Stimulated activated naive CD8-positive, alpha-beta T cell treated with anti-CD3 and anti-CD28 coated beads, Interleukin-15, Interleukin-2, amounts not matched to agents 100 U/mL and 50 U/mL, for 24 hours (primary cell): ENCODE measurements at regions not wholly inside any gene's neighbourhood (a gene's known extent, or its start where the extent isn't known, plus 50 kb on each side); places are given as distances from the start of the nearest gene placed in this dataset.

Experiments
- ATAC-seq: fragments of 150-1000 bp; cut with Tn5 transposase; one replicate; pipeline ENCODE4 v1.10.0; 2021
- DNase-seq: peaks from one replicate; pipeline ENCODE4 v3.0.0; 2021

DNA sequence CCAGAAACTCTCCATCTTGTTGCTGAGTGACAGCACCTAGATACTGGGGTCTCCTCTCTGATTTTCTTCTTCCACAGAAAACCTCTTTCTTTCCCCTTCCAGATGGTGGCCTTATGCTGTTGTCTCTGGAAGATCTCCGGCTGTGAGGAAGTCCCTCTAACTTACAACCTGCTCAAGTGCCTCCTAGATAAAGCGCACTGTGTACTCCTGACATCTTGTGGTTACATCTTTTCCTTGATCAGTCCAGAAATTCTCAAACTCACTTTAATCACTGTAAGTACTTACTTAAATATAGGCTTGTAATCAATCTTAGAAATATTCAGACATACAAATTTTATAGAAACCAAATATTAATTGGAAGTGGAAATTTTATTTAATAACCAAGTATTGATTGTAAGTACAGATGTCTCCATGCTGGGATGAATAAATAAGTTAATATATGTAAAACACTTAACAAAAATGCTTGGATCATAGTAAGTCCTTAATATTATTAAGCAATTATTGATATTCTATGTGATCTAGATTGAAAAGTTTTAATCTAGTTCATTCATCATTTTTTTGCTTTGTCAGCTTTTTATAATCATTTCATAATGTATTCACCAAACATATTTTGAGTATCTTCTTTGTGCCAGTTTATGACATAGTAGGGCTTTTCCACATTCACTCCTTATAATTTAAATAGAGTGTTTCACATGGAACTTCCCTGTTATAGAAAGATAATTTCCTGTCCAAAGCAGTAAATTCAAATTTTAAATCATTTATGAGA lies 1381.4 kb upstream of the CDH6 start:
- DNase-seq: no peak

DNA sequence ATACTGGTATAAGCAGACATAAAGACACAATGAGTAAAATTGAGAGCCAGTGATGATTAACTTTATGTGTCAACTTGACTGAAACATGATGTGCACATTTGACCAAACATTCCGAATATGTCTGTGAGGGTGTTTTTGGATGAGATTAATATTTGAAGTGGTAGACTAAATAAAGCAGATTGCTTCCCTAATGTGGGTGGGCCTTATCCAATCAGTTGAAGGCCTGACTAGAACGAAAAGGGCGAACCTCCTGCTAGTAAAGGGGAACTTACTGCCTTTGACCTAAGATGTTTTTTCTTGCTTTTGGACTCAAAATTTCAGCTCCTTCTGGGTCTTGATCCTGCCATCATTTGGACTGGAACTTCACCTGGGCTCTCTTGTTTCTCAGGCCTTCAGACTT lies 1387.7 kb upstream of the CDH6 start:
- DNase-seq (no peak), ATAC-seq (no peak)

More for the DNA sequence above, 1381.4 kb upstream of the CDH6 start:
- ATAC-seq: no peak

GRCh38 chr5:29800752-29801151 lies 1392.7 kb upstream of the CDH6 start:
- DNase-seq (no peak), ATAC-seq (no peak)

DNA sequence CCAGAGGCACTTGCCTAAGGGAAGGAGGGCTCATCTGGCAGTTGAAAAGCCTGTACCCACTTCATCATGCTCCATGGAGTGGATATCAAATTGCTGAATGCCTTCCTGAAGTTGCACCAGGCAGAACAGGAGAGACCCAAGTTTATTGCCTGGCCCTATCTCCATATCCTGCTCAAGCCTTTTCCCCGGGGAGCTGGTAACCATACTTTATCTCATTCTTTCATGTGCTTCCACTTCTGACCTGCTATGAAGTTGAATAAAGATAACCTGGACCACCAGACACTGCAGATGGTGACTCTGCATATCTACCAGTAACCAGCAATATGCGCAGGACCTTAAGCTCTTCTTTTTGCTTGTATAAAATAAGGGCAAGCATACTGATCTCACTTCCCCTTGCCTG lies 1397.5 kb upstream of the CDH6 start:
- no peak for ATAC-seq

GRCh38 chr5:29795096-29795652 lies 1398.3 kb upstream of the CDH6 start:
- DNase-seq: no peak
- no peak for ATAC-seq

More for the DNA sequence above, 1397.5 kb upstream of the CDH6 start:
- no peak for DNase-seq

DNA sequence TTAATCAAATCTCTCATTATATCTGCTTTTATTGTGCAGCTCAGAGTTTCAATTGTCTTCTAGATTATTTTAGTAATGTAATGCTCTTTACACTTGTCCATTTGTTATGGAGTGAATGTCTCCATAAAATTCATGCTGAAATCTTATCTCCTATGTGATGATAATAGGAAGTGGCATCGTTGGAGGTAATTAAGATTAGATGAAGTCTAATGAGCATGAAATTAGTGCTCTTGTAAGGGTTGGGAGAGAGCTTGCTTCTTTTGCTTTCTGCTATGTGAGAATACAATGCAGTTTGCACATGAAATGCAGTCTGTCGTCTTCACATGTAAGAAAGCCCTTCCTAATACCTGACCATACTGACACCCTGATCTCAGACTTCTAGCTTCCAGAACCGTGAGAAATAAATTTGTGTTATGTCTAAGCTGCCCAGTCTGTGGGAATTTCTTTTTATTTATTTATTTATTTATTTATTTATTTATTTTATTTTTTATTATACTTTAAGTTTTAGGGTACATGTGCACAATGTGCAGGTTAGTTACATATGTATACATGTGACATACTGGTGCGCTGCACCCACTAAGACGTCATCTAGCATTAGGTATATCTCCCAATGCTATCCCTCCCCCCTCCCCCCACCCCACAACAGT lies 1399.2 kb upstream of the CDH6 start:
- no peak for ATAC-seq
- no peak for DNase-seq

DNA sequence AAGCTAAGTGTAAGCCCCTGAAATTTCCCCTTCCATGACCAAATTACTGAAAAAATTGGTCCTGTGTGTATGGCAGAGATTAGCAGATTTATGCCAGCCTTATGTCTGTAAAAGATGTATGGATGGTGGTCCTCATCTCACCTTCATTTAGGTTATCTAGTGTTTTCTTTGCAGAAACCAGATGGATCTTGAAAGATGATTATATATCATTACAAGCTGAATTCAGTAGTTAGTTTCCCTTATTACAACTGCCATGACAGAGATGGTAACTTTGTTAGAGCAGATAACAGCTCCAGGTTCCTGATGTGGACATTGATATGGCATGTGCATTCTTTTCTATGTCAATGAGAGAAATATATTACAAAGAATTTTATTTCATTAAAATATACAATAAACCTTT lies 1403.2 kb upstream of the CDH6 start:
- DNase-seq (no peak), ATAC-seq (no peak)

GRCh38 chr5:29780401-29780800 lies 1413.1 kb upstream of the CDH6 start:
- DNase-seq (no peak), ATAC-seq (no peak)

DNA sequence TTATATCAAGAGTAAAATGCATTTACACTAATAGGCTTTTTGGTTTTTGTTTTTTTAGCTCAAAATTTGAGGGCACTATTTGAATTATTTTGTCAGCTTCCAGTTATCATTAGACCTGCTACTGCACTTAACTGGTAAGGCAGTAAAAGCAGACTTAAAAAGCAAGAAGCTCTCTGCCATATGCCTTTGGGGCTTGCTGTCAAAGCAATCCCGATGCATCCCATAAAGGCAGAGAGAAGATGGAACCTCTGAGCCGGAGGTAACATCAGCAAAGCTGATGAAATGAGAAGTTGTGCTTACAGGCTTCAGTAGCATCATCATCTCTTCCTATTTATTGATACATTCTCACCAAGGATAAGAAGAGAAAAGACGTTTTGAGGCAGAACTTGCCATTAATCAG lies 1414.3 kb upstream of the CDH6 start:
- no peak for ATAC-seq

DNA sequence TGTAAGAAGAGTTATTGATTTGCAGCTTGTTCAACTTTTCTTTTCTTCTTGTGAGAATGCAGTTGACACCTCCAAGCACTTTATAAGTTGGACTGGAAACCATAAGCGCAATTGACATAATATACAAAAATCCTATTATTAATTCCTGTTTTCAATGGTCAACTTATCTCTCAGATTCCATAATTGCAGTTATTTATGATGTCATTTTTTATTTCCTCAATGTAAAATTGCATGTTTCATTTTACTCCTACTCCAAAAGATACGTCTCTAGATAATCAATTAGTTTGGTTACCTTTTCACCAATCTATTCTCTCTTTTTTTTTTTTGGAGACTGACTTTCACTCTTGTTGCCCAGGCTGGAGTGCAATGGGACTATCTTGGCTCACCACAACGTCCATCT lies 1416.1 kb upstream of the CDH6 start:
- ATAC-seq (no peak), DNase-seq (no peak)

More for the DNA sequence above, 1414.3 kb upstream of the CDH6 start:
- no peak for DNase-seq

- ATAC-seq: no peak
- DNase-seq: no peak
Measured at GRCh38 chr5:29770936-29771335, 1422.5 kb upstream of the CDH6 start.

- DNase-seq (no peak), ATAC-seq (no peak)
Measured at GRCh38 chr5:29769474-29769873, 1424.0 kb upstream of the CDH6 start.

DNA sequence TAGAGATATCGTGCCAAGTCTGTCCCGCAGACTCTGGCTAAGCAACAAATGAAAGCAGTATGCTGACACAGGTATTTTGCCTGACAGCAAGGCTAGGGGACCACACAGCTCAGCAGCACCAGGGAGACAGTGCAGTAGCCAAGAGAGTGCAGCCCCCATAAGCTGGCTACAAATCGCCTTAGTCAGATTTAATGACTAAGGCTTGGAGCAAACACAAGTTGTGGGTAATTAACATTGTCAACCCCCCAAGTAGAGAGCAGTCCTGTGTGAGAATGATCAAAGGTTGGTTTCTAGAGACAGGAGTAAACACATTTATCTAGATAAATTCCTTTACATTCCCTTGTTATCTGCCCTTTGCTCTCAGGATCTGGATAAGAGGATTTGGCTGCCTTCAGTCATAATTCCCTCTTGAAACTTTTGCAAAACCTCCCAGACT lies 1434.5 kb upstream of the CDH6 start:
- ATAC-seq (no peak), DNase-seq (no peak)

- ATAC-seq: no peak
- DNase-seq: no peak
Measured at GRCh38 chr5:29750453-29750852, 1443.0 kb upstream of the CDH6 start.

- no peak for ATAC-seq
- no peak for DNase-seq
Measured at GRCh38 chr5:29744618-29745017, 1448.9 kb upstream of the CDH6 start.

DNA sequence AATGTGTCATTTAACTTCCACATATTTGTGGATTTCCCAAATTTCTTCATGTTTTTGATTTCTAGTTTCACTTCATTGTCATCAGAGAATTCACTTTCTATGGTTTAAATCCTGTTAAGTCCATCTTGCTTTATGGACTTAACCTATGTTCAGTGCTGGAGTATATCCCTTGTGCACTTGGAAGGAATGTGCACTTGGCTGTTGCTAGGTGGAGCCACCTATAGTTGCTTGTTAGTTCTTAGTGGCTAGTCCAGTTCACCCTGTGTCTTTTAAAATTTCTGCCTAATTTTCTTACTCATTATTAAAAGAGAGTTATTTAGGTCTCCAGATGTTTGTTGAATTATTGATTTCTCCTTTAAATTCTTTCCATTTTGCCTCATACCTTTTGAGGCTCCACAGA lies 1472.5 kb upstream of the CDH6 start:
- no peak for ATAC-seq
- no peak for DNase-seq

- no peak for DNase-seq
- no peak for ATAC-seq
Measured at GRCh38 chr5:29719171-29719570, 1474.3 kb upstream of the CDH6 start.

GRCh38 chr5:29715167-29715566 lies 1478.3 kb upstream of the CDH6 start:
- DNase-seq (no peak), ATAC-seq (no peak)

DNA sequence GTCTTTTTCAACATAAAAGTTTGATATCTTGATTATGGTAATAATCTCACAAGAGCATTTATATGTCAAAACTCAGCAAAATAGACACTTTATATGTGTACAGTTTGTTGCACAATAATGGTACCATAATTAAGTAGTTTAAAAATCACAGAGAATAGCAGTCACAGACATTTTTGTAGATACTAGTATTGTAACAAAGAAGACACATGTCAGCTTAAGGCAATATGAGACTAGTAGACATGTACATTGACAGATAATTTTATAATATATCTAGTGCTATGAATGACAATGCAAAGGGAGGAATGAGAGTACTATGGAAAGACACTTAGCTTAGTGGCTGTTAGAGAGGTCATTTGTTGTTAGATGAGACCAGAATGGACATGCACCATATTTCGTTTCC lies 1490.6 kb upstream of the CDH6 start:
- ATAC-seq (no peak), DNase-seq (no peak)

DNA sequence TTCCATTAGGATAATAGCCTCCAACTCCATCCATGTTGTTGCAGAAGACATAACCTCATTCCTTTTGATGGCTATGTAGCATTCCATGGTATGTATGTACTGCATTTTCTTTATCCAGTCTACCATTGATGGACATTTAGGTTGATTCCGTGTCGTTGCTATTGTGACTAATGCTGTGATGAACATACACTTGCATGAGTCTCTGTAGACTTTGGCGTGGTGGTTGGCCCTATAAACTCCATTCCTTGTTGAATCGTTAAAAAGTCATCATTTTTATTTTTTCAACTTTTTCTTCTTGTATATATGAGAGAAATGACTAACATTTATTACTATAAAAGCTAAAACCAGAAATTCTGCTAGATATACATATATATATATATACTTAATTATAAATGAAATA lies 1491.9 kb upstream of the CDH6 start:
- ATAC-seq (no peak), DNase-seq (no peak)

- DNase-seq (no peak), ATAC-seq (no peak)
Measured at GRCh38 chr5:29697785-29698414, 1495.6 kb upstream of the CDH6 start.

GRCh38 chr5:29697278-29697677 lies 1496.2 kb upstream of the CDH6 start:
- no peak for DNase-seq
- ATAC-seq: no peak

DNA sequence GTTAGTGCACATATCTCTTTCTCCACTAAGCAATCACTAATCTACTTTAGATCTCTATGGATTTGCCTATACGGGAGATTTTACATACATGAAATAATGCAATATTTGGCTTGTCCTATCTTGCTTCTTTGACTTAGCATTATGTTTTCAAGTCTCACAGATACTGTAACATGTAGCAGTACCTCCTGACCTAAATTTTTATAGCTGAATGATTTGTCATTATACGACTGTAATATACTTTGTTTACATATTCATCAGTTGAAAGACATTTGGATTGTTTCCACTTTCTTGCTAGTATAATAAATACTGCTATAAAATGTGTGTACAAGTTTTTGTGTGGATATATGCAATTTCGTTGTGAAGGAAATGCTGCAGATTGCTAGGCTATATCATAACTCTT lies 1520.8 kb upstream of the CDH6 start:
- DNase-seq (no peak), ATAC-seq (no peak)
